Bone marrow (tissue), 2 donors: ENCODE measurements at regions not wholly inside any gene's neighbourhood (a gene's known extent, or its start where the extent isn't known, plus 50 kb on each side); places are given as distances from the start of the nearest gene placed in this dataset.

Experiments used
- DNase-seq, 2 donors: peaks; one replicate each; lab custom pipeline; 2025; lab: John Stamatoyannopoulos, UW

DNA sequence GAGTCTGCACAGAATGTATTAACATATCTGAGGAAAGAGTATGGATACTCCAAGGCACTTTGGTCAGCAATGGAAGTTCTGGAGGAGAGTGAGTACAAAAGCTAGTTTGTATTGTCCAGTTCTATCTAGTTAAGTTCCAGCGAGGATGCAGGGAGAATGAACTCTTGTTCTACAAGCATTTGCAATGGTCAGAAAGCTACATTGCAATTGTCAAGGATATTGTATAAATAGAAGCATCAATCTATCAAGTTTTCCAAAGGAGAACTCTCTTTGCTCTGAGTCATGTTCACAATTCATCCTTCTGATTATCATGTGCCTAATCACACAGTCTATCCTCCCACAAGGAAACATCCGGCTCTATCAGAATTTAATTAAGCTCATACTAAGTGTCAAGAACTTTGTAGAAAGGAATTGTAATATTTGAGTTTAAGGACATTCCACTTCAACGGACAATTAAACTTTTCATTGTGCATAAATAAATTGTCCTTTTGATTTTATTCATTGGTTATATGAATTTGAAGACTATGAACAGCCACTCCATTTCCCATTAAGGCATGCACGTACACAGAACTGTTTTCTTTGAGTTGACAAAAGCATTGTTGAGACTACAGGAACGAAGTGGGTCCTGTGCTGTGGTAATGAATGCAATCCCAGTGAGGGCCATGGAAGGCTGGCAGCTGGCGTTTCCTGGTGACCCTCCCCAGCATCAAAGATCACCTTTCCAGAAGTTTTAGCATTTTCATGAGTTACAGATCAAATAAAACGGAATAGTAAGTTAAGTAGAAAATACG lies 973.5 kb upstream of the GOT2 start:
- no peak for DNase-seq

GRCh38 chr16:59701963-59702930 lies 968.1 kb upstream of the GOT2 start:
- DNase-seq: no peak

DNA sequence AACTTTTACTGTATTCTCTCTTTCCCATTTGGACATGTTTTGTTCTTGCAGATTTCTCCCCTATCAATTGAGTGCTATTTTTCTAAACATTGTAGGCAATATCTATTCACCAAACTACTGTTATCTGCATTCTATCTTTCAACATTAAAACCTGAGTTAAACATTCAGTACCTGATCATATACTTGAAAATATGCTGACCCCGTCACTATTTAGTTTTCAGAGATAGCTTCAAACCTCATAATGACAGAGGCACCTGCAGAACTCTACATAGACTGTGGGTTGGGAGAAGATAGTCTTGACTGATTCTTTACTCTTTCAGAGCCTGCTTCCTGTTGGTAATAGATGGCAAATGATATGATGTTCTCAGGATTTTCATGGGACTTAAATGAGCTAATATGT lies 965.7 kb upstream of the GOT2 start:
- DNase-seq: no peak

GRCh38 chr16:59698346-59699020 lies 964.4 kb upstream of the GOT2 start:
- DNase-seq: no peak

GRCh38 chr16:59697761-59698160 lies 963.6 kb upstream of the GOT2 start:
- no peak for DNase-seq

GRCh38 chr16:59697236-59697635 lies 963.1 kb upstream of the GOT2 start:
- no peak for DNase-seq

DNA sequence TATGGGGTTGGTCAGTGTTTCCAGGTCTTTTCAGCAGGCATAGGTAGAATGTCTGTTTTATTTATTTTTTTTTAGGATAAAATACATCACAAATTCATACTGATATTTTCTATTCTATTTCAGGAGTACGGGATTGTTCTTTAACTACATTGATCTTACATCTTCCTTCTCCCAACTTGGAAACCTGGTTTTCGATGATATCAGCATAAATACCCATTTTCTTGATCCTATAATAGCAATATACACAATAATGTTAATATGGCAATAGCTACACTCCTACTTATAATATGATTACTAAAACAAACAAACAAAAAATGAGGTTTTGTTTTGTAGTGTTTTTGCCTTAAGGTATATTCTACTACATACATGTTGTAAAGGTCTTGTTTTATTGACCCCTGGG lies 962.4 kb upstream of the GOT2 start:
- DNase-seq: no peak

DNA sequence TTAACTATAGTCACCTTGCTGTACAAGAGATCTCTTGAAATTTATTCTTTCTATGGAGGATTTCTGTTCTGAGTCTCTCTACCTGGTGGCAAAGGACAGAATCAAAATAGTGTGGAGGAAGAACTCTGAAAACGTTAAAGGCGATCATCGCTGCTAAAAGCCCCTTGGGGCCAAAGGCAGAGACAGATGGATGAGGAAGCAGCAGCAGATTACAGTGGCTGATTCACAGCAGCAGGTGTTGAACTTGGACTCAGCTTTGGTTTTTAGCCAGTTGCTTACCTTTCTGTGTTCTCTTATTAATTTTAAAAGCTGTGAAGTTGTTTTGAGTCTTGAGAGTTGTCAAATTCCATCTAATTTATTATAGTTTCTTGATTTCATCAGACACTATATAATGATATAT lies 956.1 kb upstream of the GOT2 start:
- no peak for DNase-seq

- no peak for DNase-seq
Observed at GRCh38 chr16:59688006-59688405, 953.9 kb upstream of the GOT2 start.

DNA sequence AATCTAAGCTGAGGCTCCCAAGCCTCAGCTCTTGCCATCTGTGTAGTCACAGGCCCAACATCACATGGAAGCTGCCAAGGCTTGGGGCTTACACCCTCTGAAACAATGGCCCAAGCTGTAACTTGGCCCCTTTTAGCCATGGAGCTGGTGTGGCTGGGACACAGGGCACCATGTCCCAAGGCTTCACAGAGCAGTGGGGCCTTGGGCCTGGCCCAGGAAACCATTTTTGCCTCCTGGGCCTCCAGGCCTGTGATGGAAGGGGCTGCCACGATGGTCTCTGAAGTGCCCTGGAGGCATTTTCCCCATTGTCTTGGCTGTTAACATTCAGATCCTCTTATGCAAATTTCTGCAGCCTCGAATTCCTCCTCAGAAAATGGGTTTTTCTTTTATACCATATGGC lies 952.3 kb upstream of the GOT2 start:
- DNase-seq: no peak

DNA sequence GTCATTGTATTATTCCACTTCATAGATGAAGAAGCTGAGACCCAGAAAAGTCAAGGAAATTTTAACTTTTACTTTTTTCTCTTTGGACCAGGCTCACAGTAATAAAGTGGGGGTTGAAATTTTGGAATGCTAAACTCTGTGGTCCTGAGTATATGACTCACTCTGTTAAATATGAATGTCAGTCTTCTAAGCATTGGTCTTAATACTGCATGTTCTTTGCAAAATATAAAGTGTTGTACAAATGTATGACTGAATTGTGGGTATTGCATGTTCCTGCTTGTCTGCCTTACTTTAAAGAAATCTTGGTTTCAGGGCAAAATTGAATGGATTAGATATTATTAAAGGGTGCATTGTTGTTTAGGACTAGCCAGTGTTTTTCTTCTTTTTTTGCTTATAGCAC lies 950.8 kb upstream of the GOT2 start:
- DNase-seq: no peak

- no peak for DNase-seq
Observed at GRCh38 chr16:59683709-59684108, 949.6 kb upstream of the GOT2 start.

GRCh38 chr16:59665618-59666220 lies 931.6 kb upstream of the GOT2 start:
- DNase-seq: no peak

DNA sequence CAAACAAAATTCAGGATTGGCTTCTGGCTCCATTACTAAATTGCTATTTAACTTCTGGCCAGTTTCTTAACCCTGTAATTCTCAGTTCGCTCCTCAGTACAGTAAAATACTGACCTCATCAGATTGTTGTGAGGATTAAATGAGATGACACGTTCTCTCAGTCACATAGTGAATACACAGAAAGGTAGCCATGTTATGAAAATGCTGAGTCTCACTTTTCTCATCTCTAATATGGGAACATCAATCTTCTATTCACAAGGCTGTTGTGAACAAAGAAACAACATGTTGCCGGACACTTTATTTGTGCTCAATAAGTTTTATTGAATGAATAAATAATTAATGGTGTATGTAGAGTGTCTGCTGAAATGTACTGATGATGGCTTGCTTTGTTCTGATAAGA lies 924.5 kb upstream of the GOT2 start:
- DNase-seq: no peak

DNA sequence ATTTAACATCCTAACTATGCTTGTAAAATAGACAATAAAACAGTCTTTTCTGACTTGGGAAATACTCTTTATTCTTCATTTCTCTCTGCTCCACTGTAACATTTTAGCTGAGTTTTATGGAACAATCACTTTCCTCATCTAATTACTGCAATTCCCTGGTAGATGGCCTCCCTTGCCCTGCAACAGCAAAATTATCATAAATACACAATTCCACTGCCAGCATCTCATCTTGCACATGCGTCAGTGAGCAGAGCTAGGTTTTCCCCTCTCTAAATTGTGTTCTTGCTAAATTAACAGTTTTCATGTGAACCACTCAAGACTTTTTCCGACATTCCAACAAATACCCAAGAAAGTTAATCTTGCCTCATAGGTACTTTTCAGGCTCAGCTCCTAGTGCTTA lies 920.9 kb upstream of the GOT2 start:
- DNase-seq: no peak

- DNase-seq: no peak
Observed at GRCh38 chr16:59654455-59654854, 920.3 kb upstream of the GOT2 start.

- no peak for DNase-seq
Observed at GRCh38 chr16:59651662-59652061, 917.5 kb upstream of the GOT2 start.

GRCh38 chr16:59645194-59645593 lies 911.1 kb upstream of the GOT2 start:
- DNase-seq: no peak

DNA sequence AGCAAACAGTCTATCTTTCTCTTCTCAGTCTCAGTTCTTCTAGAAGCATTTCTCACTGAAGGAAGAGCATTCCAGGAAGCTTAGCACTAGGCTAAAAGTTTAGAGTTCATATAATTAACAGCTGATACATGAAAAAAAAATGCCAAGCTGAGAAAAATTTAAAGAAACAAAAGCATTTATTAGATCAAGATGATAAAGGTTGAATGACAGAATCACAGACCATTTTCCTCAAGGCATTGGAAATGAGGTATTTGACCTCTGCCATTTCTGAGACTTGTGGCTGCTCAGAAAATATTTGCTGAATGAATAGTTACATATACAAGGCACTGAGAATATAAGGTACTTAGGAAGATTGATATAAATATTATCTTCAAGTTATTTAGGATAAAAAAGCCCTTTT lies 901.6 kb upstream of the GOT2 start:
- no peak for DNase-seq

DNA sequence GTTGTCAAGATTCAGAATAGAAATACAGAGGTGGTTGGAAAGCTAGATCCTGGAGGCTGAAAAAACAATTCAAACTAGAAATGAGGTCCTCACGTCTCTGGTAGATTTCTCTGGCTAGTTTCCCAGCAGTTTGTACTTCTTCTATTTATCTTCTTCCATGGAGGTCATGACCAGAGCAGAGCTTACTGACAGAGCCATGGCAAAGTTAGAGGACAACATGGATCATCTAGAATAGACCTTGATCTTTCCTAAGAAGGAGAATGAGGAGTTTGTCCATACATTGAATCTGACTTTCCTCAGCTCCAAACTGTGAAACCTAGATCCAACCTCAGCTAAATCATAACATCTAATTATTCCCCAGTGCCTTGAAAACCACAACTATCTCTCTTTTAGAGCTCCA lies 900.8 kb upstream of the GOT2 start:
- DNase-seq: no peak

GRCh38 chr16:59634004-59634579 lies 900.0 kb upstream of the GOT2 start:
- no peak for DNase-seq
